H1 (cell line): ENCODE measurements at regions not wholly inside any gene's neighbourhood (a gene's known extent, or its start where the extent isn't known, plus 50 kb on each side); places are given as distances from the start of the nearest gene placed in this dataset.

Experiments
- TF ChIP-seq, protein P1 (sequence below): fragments of 300-600 bp; sonication (generic); IDR thresholded peaks from 2 replicates; pipeline ENCODE4 v1.7.1; 2012; ENCODE audit warnings: low read length, moderate library complexity, mild to moderate bottlenecking, inconsistent platforms; ENCODE audit not compliant: insufficient replicate concordance

DNA sequence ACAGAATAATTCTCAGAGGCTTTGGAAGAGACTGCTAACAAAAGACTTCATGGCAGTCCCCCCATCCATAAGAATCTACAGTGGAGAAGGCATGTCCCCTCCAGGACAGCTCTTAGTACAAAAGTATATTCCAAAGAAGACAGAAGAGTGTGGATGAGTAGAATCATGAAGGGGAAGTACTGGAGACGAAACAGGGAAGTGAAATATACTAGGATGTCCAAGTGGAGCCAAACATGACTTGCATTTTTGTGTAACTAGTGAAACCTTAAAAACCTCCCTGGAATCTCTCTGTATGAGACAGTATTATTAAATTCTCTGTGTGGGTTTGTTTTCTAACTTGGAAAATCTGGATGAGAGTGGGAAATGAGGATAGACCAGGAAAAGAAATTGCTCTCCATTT lies 312.4 kb downstream of the RSL24D1 start (continued):
- TF ChIP-seq, protein P1, sequence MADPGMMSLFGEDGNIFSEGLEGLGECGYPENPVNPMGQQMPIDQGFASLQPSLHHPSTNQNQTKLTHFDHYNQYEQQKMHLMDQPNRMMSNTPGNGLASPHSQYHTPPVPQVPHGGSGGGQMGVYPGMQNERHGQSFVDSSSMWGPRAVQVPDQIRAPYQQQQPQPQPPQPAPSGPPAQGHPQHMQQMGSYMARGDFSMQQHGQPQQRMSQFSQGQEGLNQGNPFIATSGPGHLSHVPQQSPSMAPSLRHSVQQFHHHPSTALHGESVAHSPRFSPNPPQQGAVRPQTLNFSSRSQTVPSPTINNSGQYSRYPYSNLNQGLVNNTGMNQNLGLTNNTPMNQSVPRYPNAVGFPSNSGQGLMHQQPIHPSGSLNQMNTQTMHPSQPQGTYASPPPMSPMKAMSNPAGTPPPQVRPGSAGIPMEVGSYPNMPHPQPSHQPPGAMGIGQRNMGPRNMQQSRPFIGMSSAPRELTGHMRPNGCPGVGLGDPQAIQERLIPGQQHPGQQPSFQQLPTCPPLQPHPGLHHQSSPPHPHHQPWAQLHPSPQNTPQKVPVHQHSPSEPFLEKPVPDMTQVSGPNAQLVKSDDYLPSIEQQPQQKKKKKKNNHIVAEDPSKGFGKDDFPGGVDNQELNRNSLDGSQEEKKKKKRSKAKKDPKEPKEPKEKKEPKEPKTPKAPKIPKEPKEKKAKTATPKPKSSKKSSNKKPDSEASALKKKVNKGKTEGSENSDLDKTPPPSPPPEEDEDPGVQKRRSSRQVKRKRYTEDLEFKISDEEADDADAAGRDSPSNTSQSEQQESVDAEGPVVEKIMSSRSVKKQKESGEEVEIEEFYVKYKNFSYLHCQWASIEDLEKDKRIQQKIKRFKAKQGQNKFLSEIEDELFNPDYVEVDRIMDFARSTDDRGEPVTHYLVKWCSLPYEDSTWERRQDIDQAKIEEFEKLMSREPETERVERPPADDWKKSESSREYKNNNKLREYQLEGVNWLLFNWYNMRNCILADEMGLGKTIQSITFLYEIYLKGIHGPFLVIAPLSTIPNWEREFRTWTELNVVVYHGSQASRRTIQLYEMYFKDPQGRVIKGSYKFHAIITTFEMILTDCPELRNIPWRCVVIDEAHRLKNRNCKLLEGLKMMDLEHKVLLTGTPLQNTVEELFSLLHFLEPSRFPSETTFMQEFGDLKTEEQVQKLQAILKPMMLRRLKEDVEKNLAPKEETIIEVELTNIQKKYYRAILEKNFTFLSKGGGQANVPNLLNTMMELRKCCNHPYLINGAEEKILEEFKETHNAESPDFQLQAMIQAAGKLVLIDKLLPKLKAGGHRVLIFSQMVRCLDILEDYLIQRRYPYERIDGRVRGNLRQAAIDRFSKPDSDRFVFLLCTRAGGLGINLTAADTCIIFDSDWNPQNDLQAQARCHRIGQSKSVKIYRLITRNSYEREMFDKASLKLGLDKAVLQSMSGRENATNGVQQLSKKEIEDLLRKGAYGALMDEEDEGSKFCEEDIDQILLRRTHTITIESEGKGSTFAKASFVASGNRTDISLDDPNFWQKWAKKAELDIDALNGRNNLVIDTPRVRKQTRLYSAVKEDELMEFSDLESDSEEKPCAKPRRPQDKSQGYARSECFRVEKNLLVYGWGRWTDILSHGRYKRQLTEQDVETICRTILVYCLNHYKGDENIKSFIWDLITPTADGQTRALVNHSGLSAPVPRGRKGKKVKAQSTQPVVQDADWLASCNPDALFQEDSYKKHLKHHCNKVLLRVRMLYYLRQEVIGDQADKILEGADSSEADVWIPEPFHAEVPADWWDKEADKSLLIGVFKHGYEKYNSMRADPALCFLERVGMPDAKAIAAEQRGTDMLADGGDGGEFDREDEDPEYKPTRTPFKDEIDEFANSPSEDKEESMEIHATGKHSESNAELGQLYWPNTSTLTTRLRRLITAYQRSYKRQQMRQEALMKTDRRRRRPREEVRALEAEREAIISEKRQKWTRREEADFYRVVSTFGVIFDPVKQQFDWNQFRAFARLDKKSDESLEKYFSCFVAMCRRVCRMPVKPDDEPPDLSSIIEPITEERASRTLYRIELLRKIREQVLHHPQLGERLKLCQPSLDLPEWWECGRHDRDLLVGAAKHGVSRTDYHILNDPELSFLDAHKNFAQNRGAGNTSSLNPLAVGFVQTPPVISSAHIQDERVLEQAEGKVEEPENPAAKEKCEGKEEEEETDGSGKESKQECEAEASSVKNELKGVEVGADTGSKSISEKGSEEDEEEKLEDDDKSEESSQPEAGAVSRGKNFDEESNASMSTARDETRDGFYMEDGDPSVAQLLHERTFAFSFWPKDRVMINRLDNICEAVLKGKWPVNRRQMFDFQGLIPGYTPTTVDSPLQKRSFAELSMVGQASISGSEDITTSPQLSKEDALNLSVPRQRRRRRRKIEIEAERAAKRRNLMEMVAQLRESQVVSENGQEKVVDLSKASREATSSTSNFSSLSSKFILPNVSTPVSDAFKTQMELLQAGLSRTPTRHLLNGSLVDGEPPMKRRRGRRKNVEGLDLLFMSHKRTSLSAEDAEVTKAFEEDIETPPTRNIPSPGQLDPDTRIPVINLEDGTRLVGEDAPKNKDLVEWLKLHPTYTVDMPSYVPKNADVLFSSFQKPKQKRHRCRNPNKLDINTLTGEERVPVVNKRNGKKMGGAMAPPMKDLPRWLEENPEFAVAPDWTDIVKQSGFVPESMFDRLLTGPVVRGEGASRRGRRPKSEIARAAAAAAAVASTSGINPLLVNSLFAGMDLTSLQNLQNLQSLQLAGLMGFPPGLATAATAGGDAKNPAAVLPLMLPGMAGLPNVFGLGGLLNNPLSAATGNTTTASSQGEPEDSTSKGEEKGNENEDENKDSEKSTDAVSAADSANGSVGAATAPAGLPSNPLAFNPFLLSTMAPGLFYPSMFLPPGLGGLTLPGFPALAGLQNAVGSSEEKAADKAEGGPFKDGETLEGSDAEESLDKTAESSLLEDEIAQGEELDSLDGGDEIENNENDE = no peak
